Muscle of back (tissue), 3 donors: ENCODE measurements at regions not wholly inside any gene's neighbourhood (a gene's known extent, or its start where the extent isn't known, plus 50 kb on each side); places are given as distances from the start of the nearest gene placed in this dataset.

Experiments
- DNase-seq, 3 donors: peaks; one replicate each; pipeline versions ENCODE4 v3.0.0 to v3.0.0-alpha.2; 2013

- no peak for DNase-seq
These were observed 86.0 kb upstream of the CDKN3 start for GRCh38 chr14:54310851-54311228.

DNA sequence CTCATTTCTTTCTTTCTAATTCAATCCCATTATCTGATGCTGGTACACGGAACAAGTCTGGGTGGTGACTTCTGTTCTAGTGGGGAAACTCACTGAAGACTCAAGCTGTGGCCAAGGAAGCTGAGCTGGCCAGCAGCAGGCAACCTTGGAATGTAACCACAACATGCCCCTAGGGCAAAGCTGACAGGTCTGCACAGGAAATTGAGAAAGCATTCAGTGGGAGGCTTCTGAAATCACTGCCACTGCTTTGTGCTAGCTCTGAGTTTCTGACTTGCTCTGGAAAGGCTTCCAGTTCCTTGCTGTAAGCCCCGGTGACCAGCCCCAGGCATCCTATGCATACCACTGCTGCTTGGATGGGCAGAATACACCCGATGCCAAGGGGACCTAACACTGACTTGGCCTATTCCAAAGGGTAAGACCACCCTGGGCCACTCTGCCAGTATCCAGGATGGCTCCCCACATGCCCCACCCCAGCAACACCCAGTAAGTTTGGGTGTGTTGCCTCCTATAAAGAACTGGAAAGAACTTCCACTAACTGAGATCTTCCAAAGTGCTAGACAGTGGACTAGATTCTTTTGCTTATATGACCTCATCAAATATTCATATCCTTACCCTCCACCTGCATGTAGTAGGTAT, 84.5 kb upstream of the CDKN3 start:
- peak in 1 of 3 donors; percentile 16 for DNase-seq

DNA sequence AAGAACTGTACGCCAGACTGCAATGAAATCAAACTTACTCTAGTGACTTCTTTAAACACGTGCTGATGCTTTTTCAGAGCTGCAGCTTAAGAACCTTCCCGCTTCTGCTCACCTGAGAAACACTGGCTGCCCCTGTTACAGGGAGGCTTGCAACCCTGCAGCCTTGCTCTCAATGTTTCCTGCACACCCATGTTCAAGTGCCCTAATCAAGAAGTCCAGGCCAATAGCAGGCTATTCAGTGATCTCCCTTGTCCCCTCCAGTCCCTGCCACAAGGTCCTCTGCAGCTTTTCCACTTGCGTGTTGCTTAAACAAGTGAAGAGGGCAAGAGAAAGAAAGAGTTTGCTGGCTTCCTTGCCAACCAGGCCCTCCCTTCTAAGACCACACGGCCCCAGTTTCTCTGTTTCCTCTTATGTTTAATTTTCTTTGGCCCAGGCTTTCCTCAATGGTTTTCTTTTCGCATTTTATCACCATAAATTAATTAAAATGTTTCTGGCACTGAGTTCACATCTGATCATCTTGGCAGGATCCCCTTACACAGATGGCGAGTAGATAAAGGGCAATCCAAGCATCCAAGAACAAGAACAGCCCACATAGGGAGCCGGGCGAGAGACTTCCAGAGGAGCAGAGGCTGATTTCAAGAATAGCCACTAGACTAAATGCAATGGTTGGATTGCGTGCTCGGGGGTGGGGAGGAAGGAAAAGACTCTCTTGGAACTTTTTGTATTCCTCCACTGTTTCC, 82.3 kb upstream of the CDKN3 start:
- no peak for DNase-seq

DNA sequence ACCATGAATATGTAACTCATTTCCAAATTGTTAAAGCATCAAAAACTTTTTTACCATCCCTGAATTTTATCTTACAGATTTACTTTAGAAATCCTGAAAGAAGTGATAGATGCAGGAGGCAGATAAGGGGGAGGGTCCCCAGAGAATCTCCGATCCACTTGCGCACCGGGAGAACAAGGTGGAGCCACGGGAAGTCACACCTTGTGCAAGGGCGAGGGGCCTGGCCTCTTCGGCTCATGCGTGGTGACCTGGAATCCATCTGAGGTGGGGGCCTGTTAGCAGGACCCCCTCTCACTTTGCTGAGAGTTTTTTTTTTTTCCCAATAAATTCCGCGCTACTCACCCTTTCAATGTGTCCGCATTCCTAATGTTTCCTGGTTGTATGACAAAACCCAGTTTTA, 80.2 kb upstream of the CDKN3 start:
- DNase-seq, result no peak

DNA sequence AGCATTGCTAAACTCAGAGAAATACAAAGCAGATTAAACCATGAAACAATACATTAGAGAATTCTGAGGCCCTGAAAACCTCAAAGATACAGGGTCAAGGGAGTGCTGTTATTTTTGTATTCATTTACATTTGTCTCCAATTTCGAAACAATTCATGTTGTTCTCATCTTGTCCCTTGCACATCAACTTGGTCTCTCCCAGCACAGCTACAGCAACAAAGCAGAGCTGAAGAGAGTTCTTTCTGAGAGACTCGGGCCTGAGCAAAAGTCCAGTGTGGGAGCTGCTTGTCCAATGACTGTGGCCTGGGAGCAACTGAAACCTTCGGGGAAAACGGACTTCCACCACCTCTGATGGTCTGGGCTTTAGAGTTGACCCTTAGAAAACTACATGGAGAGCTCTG, 79.4 kb upstream of the CDKN3 start:
- DNase-seq, result no peak

- DNase-seq, result no peak
These were observed 74.6 kb upstream of the CDKN3 start for GRCh38 chr14:54322246-54322645.

DNA sequence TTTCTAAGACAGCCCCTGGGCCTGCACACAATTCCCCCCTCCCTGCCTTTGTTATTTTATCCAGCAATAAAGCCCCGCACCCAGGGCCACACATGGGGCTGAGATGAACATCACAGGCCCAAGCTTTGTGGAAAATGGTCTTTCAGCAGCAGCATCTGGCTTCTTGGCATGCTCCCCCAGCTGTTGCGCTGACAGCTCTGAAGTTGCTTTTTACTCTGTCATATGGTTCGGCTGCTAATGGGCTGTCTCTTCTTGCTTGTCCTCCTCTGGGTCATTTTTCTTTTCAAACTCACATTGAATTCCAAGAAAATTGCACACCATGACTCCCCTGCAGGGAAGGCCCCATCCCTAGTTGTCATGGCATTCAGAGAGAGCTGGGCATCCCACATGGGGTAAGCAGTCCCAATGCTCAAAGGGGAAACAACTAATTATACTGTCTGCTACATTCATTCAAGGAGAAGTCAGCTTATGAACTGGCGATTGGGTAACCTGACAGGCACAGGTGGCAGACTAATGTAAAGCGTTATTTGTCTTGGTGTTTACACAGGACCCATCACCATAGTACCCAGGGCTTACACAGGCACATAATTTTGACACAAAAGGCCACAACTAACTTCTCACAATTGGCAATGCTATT, 74.0 kb upstream of the CDKN3 start:
- peak; percentile 49 to 83 (median 66) for DNase-seq

DNA sequence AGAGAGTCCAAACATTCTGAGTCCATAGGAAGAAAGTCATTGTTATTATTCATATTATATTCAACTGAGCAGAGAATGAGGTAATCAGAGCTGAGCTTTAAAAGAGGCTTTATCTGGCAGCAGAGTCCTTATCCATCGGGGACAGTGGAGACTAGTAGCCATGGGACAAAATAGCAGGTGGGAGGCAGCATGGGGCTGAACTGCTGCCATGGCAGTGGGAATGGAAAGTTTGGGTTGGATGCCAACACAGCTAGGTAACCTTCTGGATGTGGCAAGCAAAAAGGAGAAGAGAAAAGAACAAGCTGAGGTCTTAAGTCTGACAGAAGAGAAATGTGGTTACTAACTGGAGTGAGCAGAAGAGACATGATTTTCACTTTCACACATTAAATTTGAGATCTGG, 71.0 kb upstream of the CDKN3 start:
- peak in 1 of 3 donors; percentile 20 for DNase-seq

GRCh38 chr14:54329082-54329695, 67.6 kb upstream of the CDKN3 start:
- peak in 2 of 3 donors; percentile 49 to 81 for DNase-seq

DNA sequence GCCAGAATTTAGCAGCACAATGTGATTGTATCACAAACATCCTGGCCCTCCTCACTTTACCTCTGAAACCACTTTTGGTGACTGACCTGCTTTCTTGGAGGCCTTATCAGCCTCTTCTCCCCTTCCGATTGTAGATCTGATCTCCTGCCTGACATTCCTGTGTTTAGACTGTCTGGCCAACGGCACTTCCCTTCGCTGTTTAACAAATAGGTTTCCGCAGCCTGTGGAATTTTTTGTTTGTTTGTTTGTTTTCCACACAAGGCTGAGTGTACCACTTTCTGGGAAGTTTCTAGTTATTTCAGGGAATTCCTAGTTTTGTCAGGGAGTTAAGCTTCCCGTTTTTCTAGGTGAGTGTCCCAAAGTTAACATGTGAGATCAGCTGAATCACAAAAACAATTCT, 65.9 kb upstream of the CDKN3 start:
- no peak for DNase-seq

GRCh38 chr14:54331516-54331915, 65.3 kb upstream of the CDKN3 start:
- DNase-seq, result no peak

DNA sequence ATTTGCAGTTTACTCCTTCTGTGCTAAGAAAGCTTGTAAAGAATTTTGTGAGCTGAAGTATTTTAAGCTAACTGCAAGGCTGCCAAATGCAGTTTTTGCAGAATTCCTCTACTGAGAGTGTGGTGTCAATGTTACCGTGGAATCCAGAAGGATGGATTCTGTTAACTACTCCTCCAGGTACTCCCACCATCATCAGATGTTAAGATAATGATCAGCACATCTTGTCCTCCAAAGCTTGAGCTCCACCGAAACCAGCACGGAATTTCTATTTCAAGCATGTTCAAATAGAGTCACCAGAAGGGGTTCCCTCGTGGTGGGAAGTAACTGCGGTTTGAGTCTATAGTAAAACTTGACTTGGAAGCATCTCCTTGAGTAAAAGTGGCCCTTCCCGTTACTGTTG, 64.3 kb upstream of the CDKN3 start:
- no peak for DNase-seq

GRCh38 chr14:54333511-54333910, 63.3 kb upstream of the CDKN3 start:
- DNase-seq, result no peak

- no peak for DNase-seq
These were observed 61.1 kb upstream of the CDKN3 start for GRCh38 chr14:54335569-54336155.

DNA sequence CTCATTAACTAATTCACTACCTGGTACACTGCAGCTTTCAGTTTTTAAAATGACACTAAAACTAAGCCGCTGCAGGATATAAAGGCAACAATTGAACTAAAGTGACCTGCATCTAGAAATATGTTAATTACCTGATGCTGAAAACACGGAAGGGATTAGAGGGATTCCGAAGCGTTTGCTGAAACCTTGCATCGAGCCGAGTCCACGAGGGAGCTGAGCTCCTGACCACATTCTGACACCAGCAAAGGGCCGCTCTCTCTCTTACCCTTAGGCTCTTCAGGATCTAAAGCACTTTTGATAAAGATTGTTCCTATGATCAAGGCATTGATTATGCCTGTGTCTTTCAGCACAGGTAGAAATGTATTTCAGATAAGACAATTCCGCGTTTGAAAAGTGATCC, 59.5 kb upstream of the CDKN3 start:
- no peak for DNase-seq

DNA sequence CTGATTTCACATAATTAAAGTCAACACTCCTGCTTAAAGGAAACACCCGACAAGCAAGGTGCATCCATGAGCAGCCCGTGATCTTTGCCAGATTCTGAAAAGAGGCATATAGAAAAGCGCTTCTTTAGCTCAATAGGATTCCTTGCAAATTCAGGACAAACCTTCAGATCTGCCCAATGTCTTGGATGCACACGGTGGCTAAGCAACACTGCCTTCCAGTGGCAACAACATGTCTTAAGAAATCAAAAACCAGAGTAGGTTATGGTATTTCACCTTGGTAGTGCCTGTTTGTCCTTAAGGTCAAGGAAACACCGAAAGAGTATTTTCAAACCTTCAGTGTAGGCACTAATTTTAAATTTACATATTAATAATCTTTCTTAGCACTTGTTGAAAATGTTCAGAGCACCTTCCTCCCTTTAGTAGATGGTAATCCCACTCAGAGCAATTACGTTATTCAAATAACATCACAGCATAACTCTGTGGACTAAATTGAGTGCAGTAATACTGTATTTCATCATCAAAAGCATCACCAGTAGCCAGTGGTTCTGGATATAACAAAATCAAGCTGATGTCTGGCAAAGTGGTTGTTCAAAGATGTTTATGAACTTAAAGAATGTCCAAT, 58.0 kb upstream of the CDKN3 start:
- peak in 1 of 3 donors; percentile 47 for DNase-seq

DNA sequence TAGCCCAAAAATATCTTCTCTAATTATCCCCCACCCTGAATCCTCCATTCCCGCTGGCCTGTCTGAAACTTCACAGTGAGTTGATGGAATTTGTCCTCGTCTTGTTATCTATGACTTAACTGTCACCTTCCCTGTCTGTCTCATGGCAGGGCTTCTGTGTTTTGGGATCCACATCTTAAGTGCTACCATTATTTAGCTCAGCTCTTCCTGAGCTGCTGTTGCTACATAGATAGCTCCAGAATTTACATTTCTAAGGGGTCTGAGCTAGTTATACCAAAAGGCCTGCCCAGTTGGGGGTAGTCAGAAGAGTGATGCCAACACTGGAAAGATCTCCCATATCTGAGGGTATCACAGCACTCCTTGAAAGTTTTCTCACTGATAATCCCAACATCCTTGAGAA, 57.0 kb upstream of the CDKN3 start:
- no peak for DNase-seq

DNA sequence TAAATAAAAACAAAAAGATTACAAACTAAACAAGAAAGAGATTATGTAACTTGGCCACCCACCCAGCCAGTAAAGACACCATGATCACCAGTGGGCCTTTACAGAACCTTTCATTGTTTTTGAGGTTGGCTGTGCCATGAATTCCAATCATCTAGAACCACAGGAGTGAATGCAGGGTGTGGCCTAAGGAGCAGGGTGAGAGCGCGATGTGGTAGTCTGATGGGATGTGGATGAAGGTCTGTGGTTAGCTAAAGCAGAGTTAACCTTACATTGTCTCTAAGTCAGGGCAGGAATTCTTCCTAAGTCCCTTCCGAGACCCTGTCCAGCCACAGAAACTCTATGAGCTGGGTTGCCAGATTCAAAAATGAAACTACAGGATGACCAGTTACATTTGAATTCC, 54.0 kb upstream of the CDKN3 start:
- DNase-seq, result no peak

GRCh38 chr14:54343272-54344121, 53.3 kb upstream of the CDKN3 start:
- DNase-seq, result peak in 2 of 3 donors; percentile 41 to 58

DNA sequence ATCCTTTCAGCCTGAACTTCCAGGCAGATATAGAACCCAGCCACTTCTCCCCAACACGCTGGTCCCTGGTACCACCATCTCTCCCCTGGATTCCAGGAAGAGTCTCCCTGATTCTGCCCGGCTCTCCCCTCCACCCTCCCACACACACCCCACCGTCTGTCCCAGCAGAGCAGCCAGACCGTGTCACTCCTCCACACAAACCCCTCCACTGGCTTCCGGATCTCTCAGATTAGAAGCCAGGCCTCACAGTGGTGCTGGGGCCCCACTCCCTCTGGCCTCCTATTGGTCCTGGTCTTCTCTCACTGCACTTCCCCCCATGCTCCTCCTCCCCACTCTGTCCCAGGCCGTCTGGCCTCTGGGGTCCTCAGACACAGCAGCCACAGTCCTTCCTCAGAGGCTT, 52.4 kb upstream of the CDKN3 start:
- no peak for DNase-seq

DNA sequence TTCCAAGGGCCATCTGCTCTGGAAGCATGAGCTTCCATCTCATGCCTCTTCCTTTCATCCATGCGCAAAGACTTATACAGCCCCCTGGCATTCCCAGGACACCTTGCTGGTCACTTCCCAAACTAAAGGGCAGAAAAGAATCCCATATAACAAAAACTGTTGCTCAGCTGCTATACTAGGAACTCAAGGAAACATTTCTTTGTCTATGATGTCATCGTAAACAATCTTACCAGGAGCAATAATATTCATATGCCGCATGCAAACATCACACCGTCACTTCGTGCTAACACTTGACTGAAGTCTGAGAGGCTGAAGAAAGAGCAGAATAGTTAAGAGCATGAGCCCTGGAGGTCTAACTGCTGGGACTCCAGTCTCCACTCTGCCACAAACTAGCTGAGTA, 50.5 kb upstream of the CDKN3 start:
- DNase-seq, result no peak
